CD8-positive, alpha-beta memory T cell (primary cell): ENCODE measurements at regions not wholly inside any gene's neighbourhood (a gene's known extent, or its start where the extent isn't known, plus 50 kb on each side); places are given as distances from the start of the nearest gene placed in this dataset.

Experiments used
- CTCF ChIA-PET: fragments of 350-600 bp; sonication (Branson Sonifier 250); formaldehyde crosslinking; loops from one replicate; lab custom pipeline; 2021; ENCODE audit warnings: antibody characterized with exemption; lab: Charles Lee
- POLR2A ChIA-PET: fragments of 350-600 bp; sonication (Branson Sonifier 250); formaldehyde crosslinking; loops from one replicate; lab custom pipeline; 2021; ENCODE audit warnings: antibody characterized with exemption; lab: Charles Lee
- DNase-seq, 5 donors: peaks; one replicate each; pipeline versions ENCODE4 v3.0.0 to v3.0.0-alpha.2; 2020 to 2022; ENCODE audit warnings: mixed read lengths in 1 of 5
- H3K27ac ChIP-seq: one replicate; pipeline ENCODE4 v1.7.0; 2013; ENCODE audit warnings: low read depth, mild to moderate bottlenecking, low read length, moderate library complexity
- H3K27me3 ChIP-seq: 2 replicates; pipeline ENCODE4 v1.7.0; 2013; ENCODE audit warnings: low read length, mild to moderate bottlenecking; ENCODE audit not compliant: insufficient read depth, poor library complexity, severe bottlenecking
- H3K36me3 ChIP-seq: 2 replicates; pipeline ENCODE4 v1.7.0; 2013; ENCODE audit warnings: mild to moderate bottlenecking, low read length, moderate library complexity; ENCODE audit not compliant: insufficient read depth
- H3K4me1 ChIP-seq: 2 replicates; pipeline ENCODE4 v1.7.0; 2013; ENCODE audit warnings: mild to moderate bottlenecking, low read length, moderate library complexity; ENCODE audit not compliant: insufficient read depth
- H3K4me3 ChIP-seq: 2 replicates; pipeline ENCODE4 v1.7.0; 2013; ENCODE audit warnings: mild to moderate bottlenecking, low read length
- H3K9me3 ChIP-seq: 2 replicates; pipeline ENCODE4 v1.7.0; 2013; ENCODE audit warnings: mild to moderate bottlenecking, low read length
- H3K27ac Mint-ChIP-seq, 8 donors: one replicate each; pipeline ENCODE4 v1.8.0; 2020 to 2021; ENCODE audit warnings: mixed read lengths in 8 of 8, mild to moderate bottlenecking in 6 of 8, inconsistent platforms in 3 of 8, moderate library complexity in 3 of 8
- H3K27me3 Mint-ChIP-seq, 2 donors: one replicate each; pipeline ENCODE4 v1.8.0; 2020 to 2021; ENCODE audit warnings: mixed read lengths in 2 of 2, mild to moderate bottlenecking in 1 of 2, moderate library complexity in 1 of 2
- H3K36me3 Mint-ChIP-seq, 3 donors: one replicate each; pipeline ENCODE4 v1.8.0; 2020 to 2021; ENCODE audit warnings: mixed read lengths in 3 of 3, inconsistent platforms in 1 of 3, mild to moderate bottlenecking in 1 of 3
- H3K4me1 Mint-ChIP-seq, 3 donors: one replicate each; pipeline ENCODE4 v1.8.0; 2020 to 2021; ENCODE audit warnings: mixed read lengths in 3 of 3, inconsistent platforms in 1 of 3, mild to moderate bottlenecking in 1 of 3
- H3K4me3 Mint-ChIP-seq, 7 donors: one replicate each; pipeline ENCODE4 v1.8.0; 2020 to 2021; ENCODE audit warnings: mixed read lengths in 7 of 7, mild to moderate bottlenecking in 6 of 7, moderate library complexity in 4 of 7, inconsistent platforms in 2 of 7
- H3K9me3 Mint-ChIP-seq, 5 donors: one replicate each; pipeline ENCODE4 v1.8.0; 2020 to 2022; ENCODE audit warnings: mixed read lengths in 5 of 5, mild to moderate bottlenecking in 3 of 5, moderate library complexity in 2 of 5, inconsistent platforms in 1 of 5

GRCh38 chr4:54482529-54483200 lies 175.1 kb upstream of the KIT start:
- no peaks in the 10 kb centered on the region for H3K27me3 ChIP-seq
- ChIA-PET POLR2A (no interaction called here), CTCF (no interaction called here)
- no peaks in the 10 kb centered on the region for H3K4me1 ChIP-seq
- H3K27me3 Mint-ChIP-seq, result no peaks in the 10 kb centered on the region
- H3K36me3 ChIP-seq, result no peaks in the 10 kb centered on the region
- H3K4me3 Mint-ChIP-seq, result no peak overlapping the region
- H3K4me3 ChIP-seq, result no peak overlapping the region
- H3K27ac Mint-ChIP-seq, result no peak overlapping the region
- no peaks in the 10 kb centered on the region for H3K4me1 Mint-ChIP-seq
- no peaks in the 10 kb centered on the region for H3K9me3 ChIP-seq
- H3K36me3 Mint-ChIP-seq, result peaks cover 0 to 12% (median 0%) of the 10 kb centered on the region in 3 donors
- no peak for DNase-seq
- H3K9me3 Mint-ChIP-seq, result peaks cover 7 to 16% (median 15%) of the 10 kb centered on the region in 5 donors
- H3K27ac ChIP-seq, result no peak overlapping the region

DNA sequence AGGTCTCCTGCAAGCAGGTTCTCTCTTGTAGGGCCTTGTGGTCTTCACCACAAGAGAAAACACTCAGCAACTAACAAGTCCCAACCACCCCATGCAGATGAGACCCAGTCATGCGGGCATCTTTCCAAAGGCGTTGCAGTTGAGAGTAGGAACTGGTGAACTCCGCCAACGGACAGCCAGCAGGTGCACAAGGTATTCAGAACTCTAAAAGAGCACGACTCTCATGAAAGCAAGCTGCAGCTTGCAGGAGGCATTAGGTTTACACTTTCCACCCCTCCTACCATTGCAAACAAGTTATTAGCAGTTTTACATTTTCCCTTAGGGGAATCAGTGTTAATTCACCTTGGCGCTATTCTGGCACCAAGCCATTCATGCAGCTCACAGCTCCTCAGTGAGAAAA lies 173.4 kb upstream of the KIT start:
- ChIA-PET CTCF (no interaction called here), POLR2A (no interaction called here)
- Mint-ChIP-seq H3K4me3 (no peak overlapping the region), H3K27me3 (no peaks in the 10 kb centered on the region), H3K27ac (no peak overlapping the region), H3K9me3 (peaks cover 3 to 10% (median 9%) of the 10 kb centered on the region in 5 donors), H3K36me3 (peaks cover 0 to 6% (median 0%) of the 10 kb centered on the region in 3 donors), H3K4me1 (no peaks in the 10 kb centered on the region)
- no peak overlapping the region for H3K4me3 ChIP-seq
- no peak for DNase-seq
- no peaks in the 10 kb centered on the region for H3K36me3 ChIP-seq
- H3K4me1 ChIP-seq, result no peaks in the 10 kb centered on the region
- no peak overlapping the region for H3K27ac ChIP-seq
- H3K27me3 ChIP-seq, result no peaks in the 10 kb centered on the region
- H3K9me3 ChIP-seq, result no peaks in the 10 kb centered on the region

- no peak overlapping the region for H3K27ac Mint-ChIP-seq
- H3K36me3 Mint-ChIP-seq, result peaks cover 0 to 3% (median 0%) of the 10 kb centered on the region in 3 donors
- H3K4me1 ChIP-seq, result no peaks in the 10 kb centered on the region
- no peaks in the 10 kb centered on the region for H3K27me3 ChIP-seq
- ChIA-PET CTCF (no interaction called here), POLR2A (no interaction called here)
- no peak overlapping the region for H3K27ac ChIP-seq
- H3K4me3 Mint-ChIP-seq, result no peak overlapping the region
- H3K4me1 Mint-ChIP-seq, result no peaks in the 10 kb centered on the region
- no peaks in the 10 kb centered on the region for H3K27me3 Mint-ChIP-seq
- H3K4me3 ChIP-seq, result no peak overlapping the region
- peaks cover 0 to 5% (median 0%) of the 10 kb centered on the region in 5 donors for H3K9me3 Mint-ChIP-seq
- H3K36me3 ChIP-seq, result no peaks in the 10 kb centered on the region
- H3K9me3 ChIP-seq, result no peaks in the 10 kb centered on the region
- no peak for DNase-seq
These were observed 170.3 kb upstream of the KIT start for GRCh38 chr4:54487491-54487890.

DNA sequence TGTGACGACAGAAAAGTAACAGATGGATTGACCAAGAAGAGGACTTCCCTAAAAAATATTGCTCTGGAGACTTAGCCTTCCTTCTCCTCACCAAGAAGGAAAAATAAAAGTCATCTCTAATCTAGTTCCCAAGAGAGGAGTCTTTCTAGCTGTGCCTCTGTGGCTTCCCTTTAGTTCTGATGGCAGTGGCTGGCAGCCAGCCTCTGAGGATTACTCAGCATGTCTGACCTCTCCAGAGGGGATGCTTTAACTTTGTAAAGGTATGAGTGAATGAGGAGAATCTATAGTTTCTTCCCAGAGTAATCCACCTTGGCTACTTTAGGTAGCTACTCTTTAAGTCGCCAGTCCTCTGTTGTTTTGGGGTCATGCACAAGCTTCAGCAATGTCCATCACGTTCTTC lies 163.9 kb upstream of the KIT start:
- H3K4me1 ChIP-seq, result no peaks in the 10 kb centered on the region
- H3K27ac ChIP-seq, result no peak overlapping the region
- DNase-seq, result no peak
- H3K36me3 Mint-ChIP-seq, result no peaks in the 10 kb centered on the region
- H3K9me3 Mint-ChIP-seq, result peaks cover 0 to 2% (median 0%) of the 10 kb centered on the region in 5 donors
- no peak overlapping the region for H3K27ac Mint-ChIP-seq
- H3K4me1 Mint-ChIP-seq, result no peaks in the 10 kb centered on the region
- no peaks in the 10 kb centered on the region for H3K36me3 ChIP-seq
- POLR2A ChIA-PET, result no interaction called here
- H3K4me3 Mint-ChIP-seq, result no peak overlapping the region
- no peak overlapping the region for H3K4me3 ChIP-seq
- no peaks in the 10 kb centered on the region for H3K9me3 ChIP-seq
- CTCF ChIA-PET, result no interaction called here
- peaks cover 0 to 5% of the 10 kb centered on the region in 2 donors for H3K27me3 Mint-ChIP-seq
- H3K27me3 ChIP-seq, result no peaks in the 10 kb centered on the region

DNA sequence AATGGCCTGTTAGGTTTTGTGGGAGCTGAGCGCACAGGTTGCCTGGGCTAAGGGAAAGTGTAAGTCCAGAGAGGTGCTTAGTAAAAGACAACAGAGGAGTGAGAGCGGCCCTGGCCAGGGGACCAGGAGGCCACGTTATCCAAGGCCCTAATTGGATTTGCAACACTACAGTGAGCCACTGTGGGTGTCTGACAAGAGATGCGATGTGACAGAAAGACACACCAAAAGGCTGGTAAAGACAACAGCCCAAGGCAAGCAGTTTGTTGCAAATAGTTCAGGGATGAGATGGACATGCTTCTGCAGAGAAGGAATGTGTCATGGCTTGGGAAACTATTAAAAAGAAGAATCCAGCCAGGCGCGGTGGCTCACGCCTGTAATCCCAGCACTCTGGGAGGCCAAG lies 162.7 kb upstream of the KIT start:
- CTCF ChIA-PET, result no interaction called here
- DNase-seq, result no peak
- Mint-ChIP-seq H3K9me3 (peaks cover 0 to 2% (median 0%) of the 10 kb centered on the region in 5 donors), H3K36me3 (no peaks in the 10 kb centered on the region), H3K27ac (peak overlapping the region in 1 of 8 donors; percentile 74), H3K27me3 (peaks cover 0 to 5% of the 10 kb centered on the region in 2 donors), H3K4me1 (no peaks in the 10 kb centered on the region), H3K4me3 (peak overlapping the region in 1 of 7 donors; percentile 18)
- no peaks in the 10 kb centered on the region for H3K36me3 ChIP-seq
- no peak overlapping the region for H3K4me3 ChIP-seq
- POLR2A ChIA-PET, result no interaction called here
- H3K4me1 ChIP-seq, result no peaks in the 10 kb centered on the region
- H3K9me3 ChIP-seq, result no peaks in the 10 kb centered on the region
- no peak overlapping the region for H3K27ac ChIP-seq
- no peaks in the 10 kb centered on the region for H3K27me3 ChIP-seq

GRCh38 chr4:54495641-54496040 lies 162.1 kb upstream of the KIT start:
- no peak for DNase-seq
- Histone ChIP-seq H3K4me3 (no peak overlapping the region), H3K9me3 (no peaks in the 10 kb centered on the region), H3K27ac (no peak overlapping the region), H3K27me3 (no peaks in the 10 kb centered on the region), H3K36me3 (no peaks in the 10 kb centered on the region), H3K4me1 (no peaks in the 10 kb centered on the region)
- Mint-ChIP-seq H3K9me3 (peaks cover 0 to 2% (median 0%) of the 10 kb centered on the region in 5 donors), H3K4me1 (no peaks in the 10 kb centered on the region), H3K36me3 (no peaks in the 10 kb centered on the region), H3K4me3 (peak overlapping the region in 1 of 7 donors; percentile 17), H3K27me3 (peaks cover 0 to 5% of the 10 kb centered on the region in 2 donors), H3K27ac (peak overlapping the region in 2 of 8 donors; percentile 47 to 73)
- ChIA-PET CTCF (no interaction called here), POLR2A (no interaction called here)

DNA sequence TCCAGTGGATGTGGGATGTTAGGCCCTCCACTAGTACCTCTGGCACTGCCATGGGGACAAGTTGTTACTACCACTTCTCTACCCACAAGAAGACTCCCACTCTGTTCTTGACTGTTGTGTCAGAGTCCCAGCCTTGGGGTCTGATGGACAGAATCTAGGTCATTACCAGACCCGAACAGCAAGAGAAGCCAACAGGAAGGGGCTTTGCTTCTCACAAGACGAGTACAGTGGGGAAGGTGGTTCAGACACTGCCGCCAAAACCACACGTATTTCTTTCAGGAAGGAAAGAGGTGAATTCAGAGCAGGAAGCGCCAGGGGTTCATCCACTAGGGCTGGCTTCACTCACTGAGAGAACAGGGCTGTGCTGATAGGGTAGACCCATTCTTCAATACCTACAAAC lies 161.3 kb upstream of the KIT start:
- H3K4me1 Mint-ChIP-seq, result no peaks in the 10 kb centered on the region
- H3K9me3 Mint-ChIP-seq, result peaks cover 0 to 2% (median 0%) of the 10 kb centered on the region in 5 donors

DNA sequence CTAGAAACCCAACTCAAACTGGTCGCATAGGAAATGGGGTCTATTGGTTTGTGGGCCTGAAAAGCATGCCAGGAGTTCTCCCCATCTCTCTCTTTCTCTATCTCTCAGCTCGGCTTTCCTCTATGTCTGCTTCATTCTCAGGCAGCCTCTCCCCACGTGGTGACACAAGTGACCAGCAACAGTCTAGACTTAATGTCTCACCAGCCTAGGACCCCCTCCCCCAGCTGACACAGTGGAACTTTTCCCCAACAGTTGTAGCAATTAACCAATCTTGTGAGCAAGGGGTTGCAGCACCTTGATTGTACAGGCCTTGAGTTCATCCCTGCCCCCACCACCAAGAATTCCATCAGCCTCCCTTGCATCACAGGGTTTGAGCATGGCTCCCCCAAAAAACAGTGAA lies 159.8 kb upstream of the KIT start:
- Mint-ChIP-seq H3K9me3 (peaks cover 0 to 2% (median 0%) of the 10 kb centered on the region in 5 donors), H3K27me3 (peaks cover 0 to 5% of the 10 kb centered on the region in 2 donors), H3K4me3 (no peak overlapping the region), H3K36me3 (no peaks in the 10 kb centered on the region), H3K27ac (peak overlapping the region in 1 of 8 donors; percentile 17), H3K4me1 (no peaks in the 10 kb centered on the region)
- H3K27me3 ChIP-seq, result no peaks in the 10 kb centered on the region
- H3K27ac ChIP-seq, result no peak overlapping the region
- CTCF ChIA-PET, result no interaction called here
- no peaks in the 10 kb centered on the region for H3K36me3 ChIP-seq
- H3K4me3 ChIP-seq, result no peak overlapping the region
- POLR2A ChIA-PET, result no interaction called here
- no peaks in the 10 kb centered on the region for H3K9me3 ChIP-seq
- no peaks in the 10 kb centered on the region for H3K4me1 ChIP-seq
- no peak for DNase-seq

More for the DNA sequence above, 161.3 kb upstream of the KIT start:
- H3K36me3 ChIP-seq, result no peaks in the 10 kb centered on the region
- Mint-ChIP-seq H3K27me3 (peaks cover 0 to 5% of the 10 kb centered on the region in 2 donors), H3K27ac (peak overlapping the region in 1 of 8 donors; percentile 42), H3K36me3 (no peaks in the 10 kb centered on the region), H3K4me3 (peak overlapping the region in 1 of 7 donors; percentile 44)
- ChIA-PET POLR2A (no interaction called here), CTCF (no interaction called here)
- no peak overlapping the region for H3K27ac ChIP-seq
- H3K27me3 ChIP-seq, result no peaks in the 10 kb centered on the region
- DNase-seq, result peak in 1 of 5 donors; percentile 0
- H3K9me3 ChIP-seq, result no peaks in the 10 kb centered on the region
- no peak overlapping the region for H3K4me3 ChIP-seq
- no peaks in the 10 kb centered on the region for H3K4me1 ChIP-seq
